NCI-H82 treated with DMSO at 0.1 percent for 48 hours (cell line): ENCODE measurements at regions not wholly inside any gene's neighbourhood (a gene's known extent, or its start where the extent isn't known, plus 50 kb on each side); places are given as distances from the start of the nearest gene placed in this dataset.

ENCODE experiments used
- DNase-seq: peaks from one replicate; lab custom pipeline; 2025; ENCODE audit not compliant: unreplicated experiment; lab: John Stamatoyannopoulos, UW

DNA sequence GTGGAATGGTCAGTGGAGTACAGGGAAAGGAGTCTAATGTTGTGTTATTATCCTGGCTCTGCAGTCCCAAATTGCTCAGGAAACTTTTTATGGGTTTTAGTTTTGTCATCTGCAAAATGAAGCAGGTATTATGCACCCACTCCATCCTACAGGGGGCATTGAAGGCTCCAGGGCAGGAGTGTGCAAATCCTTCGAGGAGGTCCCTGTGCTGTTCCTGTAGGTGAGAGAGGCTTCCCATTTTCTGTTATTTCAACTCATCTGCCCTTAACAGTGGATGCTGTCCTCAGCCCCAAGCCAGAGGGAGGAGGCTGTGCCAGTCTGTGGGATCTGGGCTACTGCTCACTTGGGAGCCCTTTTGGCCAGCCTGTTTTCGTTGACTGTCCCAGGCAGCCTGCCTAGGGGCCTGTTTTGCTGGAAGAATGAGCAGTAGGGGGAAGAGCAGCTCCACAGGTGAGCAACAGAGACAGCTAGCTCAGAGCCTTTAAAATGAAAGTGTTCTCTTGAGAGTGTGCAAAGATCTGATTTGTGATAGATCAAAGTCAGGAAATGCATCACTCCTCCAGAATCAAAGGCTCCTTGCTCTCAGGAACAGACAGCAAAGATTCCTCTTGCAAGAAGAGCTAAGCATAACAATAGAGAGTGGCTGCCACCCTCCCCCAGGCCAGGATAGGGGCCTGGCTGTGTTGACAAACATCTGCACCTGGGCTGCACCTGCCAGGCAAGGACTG lies 317.6 kb upstream of the PROX1 start:
- DNase-seq, result no peak

DNA sequence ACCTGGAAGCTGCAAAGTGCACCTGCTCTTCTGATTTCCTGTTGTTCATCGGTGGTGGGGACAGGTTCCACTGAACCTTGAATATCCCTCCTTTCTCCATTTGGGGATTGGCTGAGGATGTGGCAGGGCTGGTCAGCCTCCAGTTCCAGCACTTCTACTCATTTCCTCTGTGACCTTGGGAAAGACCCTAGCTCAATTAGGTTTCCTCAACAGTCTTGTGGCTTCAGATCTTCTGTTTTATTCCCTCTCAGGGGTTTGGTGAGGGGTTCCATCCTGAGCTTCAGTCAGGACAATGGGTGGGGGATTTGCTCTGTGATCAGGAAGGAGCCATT lies 317.1 kb upstream of the PROX1 start:
- DNase-seq, result no peak

DNA sequence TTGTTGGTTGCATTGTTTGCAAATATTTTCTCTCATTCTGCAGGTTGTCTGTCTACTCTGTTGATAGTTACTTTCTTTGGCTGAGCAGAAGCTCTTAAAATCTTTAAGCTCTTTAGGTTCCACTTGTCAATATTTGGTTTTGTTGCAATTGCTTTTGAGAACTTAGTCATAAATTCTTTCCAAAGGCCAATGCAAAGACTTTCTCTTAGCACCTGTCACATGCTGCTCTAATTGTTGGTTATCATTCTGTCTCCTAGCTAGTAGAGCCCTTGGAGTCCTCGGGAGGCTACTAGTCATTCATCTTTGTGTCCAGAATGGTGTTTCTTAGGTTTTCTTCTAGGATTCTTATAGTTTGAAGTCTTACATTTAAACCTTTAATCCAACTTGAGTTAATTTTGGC lies 312.7 kb upstream of the PROX1 start:
- no peak for DNase-seq

DNA sequence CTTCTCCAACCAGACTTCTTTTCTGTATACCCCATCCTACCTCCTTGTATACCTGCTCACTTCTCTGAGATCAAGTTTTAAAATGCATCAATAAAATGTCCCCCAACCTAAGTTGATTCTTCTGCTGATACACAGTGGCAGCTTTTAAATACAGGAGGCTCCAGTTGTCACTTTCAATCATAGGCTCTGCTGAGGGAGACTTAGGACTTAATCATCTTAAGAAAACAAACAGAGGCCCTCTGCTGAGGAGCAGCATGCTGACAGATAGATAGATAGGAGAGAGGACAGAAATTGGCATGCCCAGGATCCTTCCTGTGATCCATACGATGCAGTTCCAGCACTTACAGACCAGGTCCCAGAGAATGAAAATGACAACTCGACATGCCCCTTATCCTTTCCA lies 311.0 kb upstream of the PROX1 start:
- peak; percentile 84 for DNase-seq

DNA sequence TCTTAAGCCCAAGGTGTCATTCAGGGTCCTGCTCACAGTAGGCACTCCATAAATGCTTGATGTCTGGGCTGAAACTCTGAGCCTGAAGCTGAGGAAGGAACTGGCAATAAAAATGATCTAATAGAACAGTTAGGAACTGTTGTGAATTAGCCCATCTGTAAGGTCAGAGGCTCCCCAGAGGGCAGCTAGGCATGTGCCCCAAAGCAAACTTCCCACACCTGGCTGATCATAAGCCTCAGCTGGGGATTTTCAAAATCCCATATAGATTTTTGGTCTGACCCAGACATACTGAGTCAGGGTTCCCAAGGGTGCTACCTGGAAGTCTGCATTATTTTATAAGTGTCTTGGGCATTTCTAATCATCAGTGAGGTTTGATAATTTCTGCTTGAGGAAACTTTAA lies 309.4 kb upstream of the PROX1 start:
- DNase-seq, result no peak

DNA sequence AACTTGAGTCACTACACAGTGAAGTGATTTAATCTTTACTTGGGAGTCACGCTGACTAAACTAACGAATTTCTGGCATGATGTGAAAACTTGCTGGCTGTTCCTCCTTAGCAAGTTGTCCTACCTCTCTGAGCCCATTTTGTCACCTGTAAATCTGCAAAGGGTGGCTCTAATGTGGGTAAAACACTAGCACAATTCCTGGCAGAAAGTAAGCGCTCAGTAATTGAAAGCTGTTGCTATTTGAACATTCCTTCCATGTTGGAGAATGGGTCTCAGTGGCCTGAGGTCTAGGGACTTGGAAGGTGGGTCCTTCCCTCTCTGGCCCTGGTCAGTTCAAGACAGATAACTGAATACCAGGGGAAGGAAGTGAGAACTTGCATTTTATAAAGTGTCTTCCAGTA lies 309.0 kb upstream of the PROX1 start:
- no peak for DNase-seq

DNA sequence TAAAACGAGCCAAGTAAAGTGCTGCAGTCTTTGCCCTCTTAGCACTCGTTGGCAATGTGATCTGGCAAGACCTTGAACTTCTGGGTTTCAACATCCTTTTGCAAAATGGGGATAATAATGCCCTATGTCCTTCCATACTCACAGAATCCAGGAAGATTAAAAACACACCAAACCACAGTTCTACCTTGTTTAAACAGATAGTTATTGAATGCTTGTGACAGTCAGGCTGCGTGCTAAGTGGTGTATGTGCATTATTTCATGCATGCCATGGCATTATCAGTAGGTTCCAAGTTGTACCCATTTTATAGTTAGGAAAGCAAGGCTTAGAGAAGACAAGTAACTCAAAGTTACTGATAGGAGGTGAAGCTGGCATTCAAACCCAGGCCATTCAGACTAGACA lies 308.6 kb upstream of the PROX1 start:
- no peak for DNase-seq

DNA sequence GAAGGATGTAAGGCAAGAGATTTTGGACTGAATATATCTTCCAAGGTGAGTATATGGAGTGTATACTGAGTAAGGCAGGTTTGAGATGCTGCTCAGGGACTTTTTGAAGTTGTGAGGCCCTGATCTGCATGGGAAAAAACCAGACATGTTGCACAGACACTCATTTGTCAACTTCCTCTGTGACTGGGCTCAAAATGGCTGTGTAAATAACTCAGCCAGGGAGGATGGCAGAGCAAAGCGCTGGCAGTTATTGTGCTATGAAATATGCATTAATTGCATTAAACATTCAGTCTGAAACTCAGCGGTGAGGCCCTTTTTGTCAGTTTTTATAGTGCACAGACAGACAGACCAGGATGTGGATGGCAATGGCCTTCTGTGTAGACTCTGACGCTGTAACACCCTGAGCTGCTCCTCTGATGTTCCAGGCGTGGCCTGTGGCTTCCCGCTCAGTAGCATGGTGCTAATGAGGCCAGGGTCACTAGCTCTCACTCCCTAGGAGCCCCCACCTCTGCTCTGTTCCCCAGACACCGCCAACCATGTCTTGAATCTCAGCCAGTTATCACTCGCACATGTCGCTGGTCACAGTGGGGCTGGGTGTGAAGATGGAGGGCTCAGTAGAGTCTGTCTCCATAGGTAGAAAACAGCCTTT lies 307.0 kb upstream of the PROX1 start:
- DNase-seq, result no peak

DNA sequence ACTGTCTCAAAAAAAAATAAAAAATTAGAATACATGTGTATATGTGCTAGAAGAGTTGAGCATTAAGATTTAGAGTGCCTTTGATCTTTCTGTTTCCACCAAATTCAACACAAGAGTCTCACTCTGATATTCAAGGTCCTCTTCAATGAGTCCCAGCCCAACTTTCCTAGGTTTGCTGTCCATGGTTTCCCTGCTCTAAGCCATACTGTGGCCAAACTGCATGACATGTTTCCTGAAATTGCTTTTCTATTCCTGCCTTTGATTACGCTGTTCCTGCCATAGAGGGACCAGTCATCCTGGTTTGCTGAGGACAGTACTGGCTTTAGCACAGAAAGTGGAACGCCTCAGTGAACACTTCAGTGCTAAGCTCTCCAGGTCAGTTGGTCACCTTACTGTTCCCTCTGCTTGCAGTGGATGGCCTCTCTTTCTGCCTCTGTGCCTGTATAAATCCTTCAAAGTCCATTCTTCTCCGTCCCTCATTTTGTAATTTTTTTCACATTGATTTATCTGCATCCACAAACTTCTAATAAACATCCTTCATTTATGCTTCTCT lies 305.9 kb upstream of the PROX1 start:
- no peak for DNase-seq

DNA sequence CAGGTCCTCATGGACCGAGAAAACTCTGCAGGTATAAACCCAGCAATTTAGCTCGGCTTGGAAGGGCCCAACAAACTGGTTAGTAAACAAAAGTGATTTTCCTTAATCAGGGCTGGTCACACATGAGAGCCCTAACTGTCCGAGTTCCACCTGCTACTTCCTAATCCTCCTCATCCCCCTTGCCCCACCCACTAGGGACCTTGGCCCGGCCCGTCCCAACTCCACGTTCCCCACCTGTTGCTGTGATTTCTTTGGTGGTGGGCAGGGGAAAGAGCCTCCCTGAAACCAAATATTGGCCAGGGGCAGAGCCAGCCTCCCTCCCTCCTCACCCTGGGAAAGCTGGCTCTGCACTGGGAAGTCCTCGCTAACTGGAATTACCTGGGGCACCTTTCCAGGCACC lies 304.2 kb upstream of the PROX1 start:
- DNase-seq, result peak; percentile 4

DNA sequence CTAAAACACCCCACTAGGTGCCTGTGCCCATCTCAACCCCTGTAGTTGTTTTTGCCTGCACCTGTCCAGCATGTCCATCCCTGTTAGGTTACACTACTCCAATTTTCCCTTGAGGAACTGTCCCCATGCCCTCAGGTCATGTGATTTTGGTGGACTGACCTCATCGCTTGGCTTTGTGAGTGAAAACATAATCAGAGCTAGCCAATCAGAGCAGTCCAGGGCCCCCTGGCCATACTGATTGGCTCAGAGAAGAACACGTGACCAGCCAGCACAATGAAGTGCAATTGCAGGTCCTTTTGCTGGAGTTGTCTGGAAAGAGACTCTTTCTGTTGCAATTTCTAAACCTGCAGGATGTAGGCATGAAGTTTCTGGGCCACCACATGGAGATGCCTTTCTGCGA lies 303.3 kb upstream of the PROX1 start:
- no peak for DNase-seq

DNA sequence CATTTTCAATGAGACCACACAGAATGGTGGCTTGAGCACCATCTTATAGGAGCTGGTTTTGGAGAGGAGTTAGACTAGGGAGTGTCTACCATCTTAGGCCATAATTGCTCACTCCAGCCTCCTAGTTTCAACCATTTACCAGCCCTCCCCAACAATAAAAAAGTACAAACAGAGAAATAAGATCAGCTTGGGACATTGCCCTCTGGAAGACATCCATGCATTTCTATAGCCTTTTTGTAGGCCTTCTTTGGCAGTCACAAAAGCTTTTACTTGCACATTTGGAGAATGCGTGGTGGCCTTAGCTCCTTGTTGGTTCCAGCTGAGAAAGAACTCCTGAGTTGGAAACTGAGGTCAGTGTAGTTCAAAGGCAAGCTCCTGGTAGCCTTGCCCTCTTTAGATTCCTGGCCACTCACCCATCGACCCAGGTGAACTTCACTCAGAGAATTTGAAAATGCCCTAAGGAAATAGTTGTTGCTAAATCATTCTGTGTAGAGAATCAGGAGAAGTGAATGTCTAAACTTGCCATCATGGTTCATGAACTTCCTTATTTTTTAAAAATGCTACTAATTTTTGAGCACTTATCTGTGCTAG lies 301.7 kb upstream of the PROX1 start:
- no peak for DNase-seq

DNA sequence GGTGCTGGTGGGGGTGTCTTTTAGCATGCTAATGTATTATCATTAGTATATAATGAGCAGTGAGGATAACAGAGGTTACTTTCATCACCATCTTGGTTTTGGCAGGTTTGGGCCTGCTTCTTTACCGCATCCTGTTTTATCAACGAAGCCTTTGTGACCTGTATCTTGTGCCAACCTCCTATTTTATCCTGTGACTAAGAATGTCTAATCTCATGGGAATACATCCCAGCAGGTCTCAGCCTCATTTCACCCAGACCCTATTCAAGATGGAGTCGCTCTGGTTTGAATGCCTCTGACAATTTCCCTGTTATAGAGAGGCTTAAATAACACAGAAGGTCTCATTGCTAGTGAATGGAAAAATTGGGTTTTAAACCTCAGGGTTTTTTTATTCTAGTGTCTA lies 300.8 kb upstream of the PROX1 start:
- DNase-seq, result no peak

DNA sequence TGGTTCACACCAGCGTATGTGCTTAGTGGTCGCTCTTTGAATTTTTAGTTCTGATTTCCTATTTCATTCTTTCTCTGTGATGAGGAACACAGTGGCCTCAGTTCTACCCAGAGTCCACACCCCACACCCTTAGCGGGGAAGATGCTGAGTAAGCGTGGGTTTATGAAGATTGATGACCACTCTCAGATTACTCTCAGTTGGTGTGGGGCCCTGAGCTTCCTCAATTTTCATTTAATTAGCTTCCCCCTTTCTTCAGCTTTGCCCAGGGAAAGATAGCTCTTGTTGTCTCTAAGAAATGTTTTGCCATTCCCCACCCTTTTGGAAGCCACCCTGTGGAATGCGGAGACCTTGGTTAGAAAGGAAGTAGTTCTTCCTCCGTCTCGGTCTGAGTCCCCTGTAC lies 299.9 kb upstream of the PROX1 start:
- no peak for DNase-seq

DNA sequence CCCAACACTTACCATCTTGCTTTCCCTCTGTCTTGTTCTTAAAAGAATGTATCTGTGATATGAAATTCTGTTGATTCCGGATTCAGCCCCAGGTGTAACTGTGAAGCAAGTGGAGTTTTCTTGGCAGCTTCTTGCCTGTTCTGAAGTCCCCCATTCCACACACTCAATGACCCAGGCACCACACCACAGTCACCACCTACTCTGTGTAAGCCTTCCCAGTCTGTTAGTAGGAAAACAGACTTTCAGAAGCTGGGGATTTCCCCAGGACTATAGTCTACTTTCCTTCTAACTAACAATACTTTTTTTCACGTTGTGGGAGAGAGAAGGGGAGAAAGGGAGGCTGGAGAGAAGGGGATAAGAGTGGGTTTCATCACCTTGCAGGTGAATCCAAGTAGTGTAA lies 299.1 kb upstream of the PROX1 start:
- no peak for DNase-seq

DNA sequence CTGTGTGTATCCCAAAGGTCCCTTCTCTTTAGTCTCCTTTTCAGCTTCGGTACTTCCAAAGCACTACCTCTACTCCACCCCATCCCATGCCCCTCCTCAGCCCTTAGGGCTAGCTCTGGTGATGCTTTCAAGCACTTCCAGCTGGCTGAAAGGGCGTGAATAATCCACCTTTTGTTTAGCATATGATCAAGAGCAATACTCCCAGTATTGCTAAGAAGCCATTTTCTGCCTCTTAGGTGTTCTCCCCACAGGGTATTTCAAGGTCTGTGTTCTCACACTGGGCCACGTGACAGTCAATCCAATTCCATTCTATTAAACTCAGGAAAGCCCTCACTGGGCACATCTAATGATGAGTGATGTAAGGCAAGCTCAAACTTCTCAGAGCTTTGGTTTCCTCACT lies 298.5 kb upstream of the PROX1 start:
- DNase-seq, result no peak

DNA sequence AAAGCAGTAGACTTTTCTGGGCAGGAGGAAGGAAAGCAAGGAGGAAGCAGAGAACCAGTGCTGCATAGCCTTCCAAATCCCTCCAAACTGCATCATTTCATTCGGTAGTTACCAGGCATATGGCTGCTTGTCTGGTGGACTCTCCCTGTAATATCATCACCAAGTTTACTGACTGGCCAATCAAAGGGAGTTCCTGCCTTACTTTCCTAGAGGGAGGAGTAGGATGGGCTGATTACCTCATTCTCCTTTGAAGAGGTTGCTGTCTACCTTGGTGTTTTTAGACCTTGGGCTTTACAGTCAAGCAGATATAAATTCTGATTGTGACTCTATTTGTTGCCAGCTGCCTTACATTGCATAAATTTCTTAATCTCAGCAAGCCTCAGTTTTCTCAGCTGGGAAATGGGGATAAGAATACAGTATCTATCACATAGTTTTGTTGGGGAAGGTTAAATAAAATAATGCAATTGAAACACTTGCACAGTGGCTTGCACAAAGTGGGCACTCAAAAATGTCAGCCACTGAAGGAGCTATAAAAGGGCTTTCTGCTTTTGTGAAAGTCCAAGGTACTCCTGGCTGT lies 297.3 kb upstream of the PROX1 start:
- no peak for DNase-seq

DNA sequence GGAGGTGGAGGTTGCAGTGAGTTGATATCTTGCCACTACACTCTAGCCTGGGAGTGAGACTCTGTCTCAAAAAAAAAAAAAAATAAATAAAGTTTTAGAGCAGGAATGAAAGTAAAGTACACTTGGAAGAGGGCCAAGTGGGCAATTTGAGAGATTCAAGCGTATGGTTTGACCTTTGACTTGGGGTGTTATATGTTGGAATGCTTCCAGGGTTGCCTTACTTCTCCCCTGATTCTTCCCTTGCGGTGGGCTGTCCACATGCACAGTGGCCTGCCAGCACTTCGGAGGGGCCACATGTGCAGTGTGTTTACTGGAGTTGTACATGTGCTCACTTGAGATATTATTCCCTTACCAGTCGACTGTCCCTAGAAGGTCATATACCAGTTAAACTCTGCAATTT lies 295.5 kb upstream of the PROX1 start:
- no peak for DNase-seq

DNA sequence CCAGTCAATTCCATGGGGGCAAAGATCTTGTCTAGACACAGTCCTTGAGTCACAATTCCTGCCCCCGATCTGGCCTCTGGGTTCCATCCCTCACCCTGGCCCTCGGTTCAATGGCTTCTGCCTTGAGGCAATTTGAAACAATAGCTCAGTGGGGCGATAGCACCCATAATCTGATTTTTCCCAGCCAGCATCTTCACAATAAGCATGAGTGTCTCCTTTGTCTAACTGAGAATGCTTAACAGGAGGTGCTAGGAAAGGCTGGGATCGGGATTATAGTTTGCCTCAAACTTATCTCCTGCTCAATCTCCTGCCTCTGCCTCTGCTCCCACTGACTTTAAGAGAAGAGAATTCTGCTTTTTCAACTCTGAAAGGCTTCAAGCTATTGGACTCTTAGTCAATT lies 293.9 kb upstream of the PROX1 start:
- no peak for DNase-seq

DNA sequence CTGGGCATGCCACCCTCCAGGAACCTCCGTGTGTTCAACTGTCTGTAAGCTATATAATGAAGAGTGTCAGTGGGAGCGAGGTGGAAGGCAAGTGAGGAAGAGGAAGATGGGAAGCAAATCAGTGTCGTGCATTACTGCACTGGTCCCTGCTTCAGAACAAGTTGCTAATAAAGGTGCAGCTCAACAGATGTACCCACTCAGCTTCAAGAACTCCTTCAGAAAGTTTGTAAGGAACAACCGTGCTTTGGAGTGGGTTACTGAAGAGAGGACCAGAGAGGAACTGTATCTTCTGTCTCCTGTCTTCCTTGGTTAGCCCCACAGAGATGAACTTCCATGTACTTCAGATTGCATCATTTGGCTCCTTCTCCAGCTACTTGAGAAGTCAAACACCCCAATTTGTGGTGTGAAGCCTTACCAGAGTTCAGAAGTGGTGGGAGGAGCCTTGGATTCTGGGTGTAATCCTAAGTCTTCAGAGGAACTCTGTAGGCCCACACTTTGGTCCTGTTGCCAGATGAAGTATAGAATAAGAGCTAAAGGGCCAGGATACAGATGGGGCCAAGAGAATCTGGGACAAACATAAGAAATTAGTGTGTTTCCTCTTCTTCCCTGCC lies 290.5 kb upstream of the PROX1 start:
- no peak for DNase-seq

DNA sequence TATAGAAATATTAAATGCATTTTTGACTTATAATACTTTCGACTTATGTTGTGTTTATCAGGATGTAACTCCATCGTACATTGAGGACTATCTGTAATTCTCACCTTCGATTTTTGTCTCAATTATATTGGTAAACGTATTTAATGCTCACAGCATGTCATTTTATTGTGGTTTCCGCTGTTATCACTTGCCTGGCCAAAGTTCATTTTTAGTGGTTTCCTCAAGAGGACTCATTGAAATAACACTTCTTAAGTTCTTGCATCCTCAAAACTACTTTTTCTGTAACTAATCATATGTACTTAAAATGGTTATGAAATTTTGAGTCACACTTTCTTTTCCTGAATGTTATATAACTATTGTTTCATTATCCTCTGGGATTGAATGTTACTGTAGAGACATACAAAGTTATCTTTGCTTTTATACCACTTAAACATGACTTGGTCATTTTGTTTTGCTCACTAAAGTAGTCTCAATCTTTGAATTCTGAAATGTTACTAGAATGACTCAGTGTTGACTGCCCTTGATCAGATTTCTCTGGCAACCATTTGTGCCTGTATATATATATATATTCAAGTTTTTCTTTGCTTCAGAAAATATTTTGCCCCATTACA lies 289.6 kb upstream of the PROX1 start:
- DNase-seq, result no peak
